Progenitor cell of endocrine pancreas (in vitro differentiated cells): ENCODE measurements at regions not wholly inside any gene's neighbourhood (a gene's known extent, or its start where the extent isn't known, plus 50 kb on each side); places are given as distances from the start of the nearest gene placed in this dataset.

Source experiments
- DNase-seq: peaks from one replicate; pipeline ENCODE4 v3.0.0; 2021; ENCODE audit warnings: low spot score; ENCODE audit not compliant: unreplicated experiment
- H3K27ac Mint-ChIP-seq: 2 replicates; pipeline ENCODE4 v1.8.0; 2021; ENCODE audit warnings: mild to moderate bottlenecking, moderate library complexity, mixed read lengths
- H3K27me3 Mint-ChIP-seq: 2 replicates; pipeline ENCODE4 v1.8.0; 2021; ENCODE audit warnings: mixed read lengths
- H3K36me3 Mint-ChIP-seq: 2 replicates; pipeline ENCODE4 v1.8.0; 2022; ENCODE audit warnings: mixed read lengths; ENCODE audit not compliant: insufficient read depth
- H3K4me1 Mint-ChIP-seq: 2 replicates; pipeline ENCODE4 v1.8.0; 2021; ENCODE audit warnings: low read depth, mixed read lengths
- H3K4me3 Mint-ChIP-seq: 2 replicates; pipeline ENCODE4 v1.8.0; 2021; ENCODE audit warnings: low read depth, mild to moderate bottlenecking, moderate library complexity, mixed read lengths
- H3K9me3 Mint-ChIP-seq: 2 replicates; pipeline ENCODE4 v1.8.0; 2021; ENCODE audit warnings: low read depth, mixed read lengths
- CTCF ChIP-seq: fragments of 200-600 bp; sonication (generic); IDR thresholded peaks from one replicate; pipeline ENCODE4 v1.5.0; 2021; ENCODE audit warnings: antibody characterized with exemption, mild to moderate bottlenecking; ENCODE audit not compliant: unreplicated experiment

GRCh38 chr3:127478922-127479321 is 111.6 kb downstream of the TPRA1 start:
- Mint-ChIP-seq H3K4me1 (no peaks in the 10 kb centered on the region), H3K4me3 (no peak overlapping the region), H3K9me3 (no peaks in the 10 kb centered on the region), H3K27ac (no peak overlapping the region), H3K27me3 (peaks cover 16% of the 10 kb centered on the region), H3K36me3 (no peaks in the 10 kb centered on the region)
- no peak for TF ChIP-seq CTCF
- DNase-seq = no peak

GRCh38 chr3:127477396-127477795 is 113.1 kb downstream of the TPRA1 start:
- TF ChIP-seq CTCF = no peak
- Mint-ChIP-seq H3K27me3 (peaks cover 11% of the 10 kb centered on the region), H3K4me3 (no peak overlapping the region), H3K27ac (no peak overlapping the region), H3K9me3 (no peaks in the 10 kb centered on the region), H3K4me1 (no peaks in the 10 kb centered on the region), H3K36me3 (no peaks in the 10 kb centered on the region)
- no peak for DNase-seq

GRCh38 chr3:127476936-127477335 is 113.6 kb downstream of the TPRA1 start:
- Mint-ChIP-seq H3K36me3 (no peaks in the 10 kb centered on the region), H3K27ac (no peak overlapping the region), H3K4me1 (no peaks in the 10 kb centered on the region), H3K9me3 (no peaks in the 10 kb centered on the region), H3K4me3 (no peak overlapping the region), H3K27me3 (peaks cover 11% of the 10 kb centered on the region)
- no peak for DNase-seq
- TF ChIP-seq CTCF = no peak

- Mint-ChIP-seq H3K4me1 (no peaks in the 10 kb centered on the region), H3K4me3 (no peak overlapping the region), H3K36me3 (no peaks in the 10 kb centered on the region), H3K27ac (no peak overlapping the region), H3K9me3 (no peaks in the 10 kb centered on the region), H3K27me3 (peaks cover 11% of the 10 kb centered on the region)
- DNase-seq = no peak
- no peak for TF ChIP-seq CTCF
Measured at GRCh38 chr3:127475975-127476705, 114.4 kb downstream of the TPRA1 start.

GRCh38 chr3:127475391-127475790 is 115.1 kb downstream of the TPRA1 start:
- Mint-ChIP-seq H3K27me3 (peaks cover 11% of the 10 kb centered on the region), H3K4me3 (no peak overlapping the region), H3K36me3 (no peaks in the 10 kb centered on the region), H3K9me3 (no peaks in the 10 kb centered on the region), H3K4me1 (no peaks in the 10 kb centered on the region), H3K27ac (no peak overlapping the region)
- DNase-seq = no peak
- TF ChIP-seq CTCF = no peak
